Globus pallidus (tissue), 1 donor: ENCODE measurements at regions not wholly inside any gene's neighbourhood (a gene's known extent, or its start where the extent isn't known, plus 50 kb on each side); places are given as distances from the start of the nearest gene placed in this dataset.

Experiments used
- DNase-seq: peaks from one replicate; pipeline ENCODE4 v3.0.0-alpha.2; 2015; ENCODE audit warnings: low spot score

- no peak for DNase-seq
Measured at GRCh38 chr2:106041150-106041549, 153.0 kb downstream of the UXS1 start.

DNA sequence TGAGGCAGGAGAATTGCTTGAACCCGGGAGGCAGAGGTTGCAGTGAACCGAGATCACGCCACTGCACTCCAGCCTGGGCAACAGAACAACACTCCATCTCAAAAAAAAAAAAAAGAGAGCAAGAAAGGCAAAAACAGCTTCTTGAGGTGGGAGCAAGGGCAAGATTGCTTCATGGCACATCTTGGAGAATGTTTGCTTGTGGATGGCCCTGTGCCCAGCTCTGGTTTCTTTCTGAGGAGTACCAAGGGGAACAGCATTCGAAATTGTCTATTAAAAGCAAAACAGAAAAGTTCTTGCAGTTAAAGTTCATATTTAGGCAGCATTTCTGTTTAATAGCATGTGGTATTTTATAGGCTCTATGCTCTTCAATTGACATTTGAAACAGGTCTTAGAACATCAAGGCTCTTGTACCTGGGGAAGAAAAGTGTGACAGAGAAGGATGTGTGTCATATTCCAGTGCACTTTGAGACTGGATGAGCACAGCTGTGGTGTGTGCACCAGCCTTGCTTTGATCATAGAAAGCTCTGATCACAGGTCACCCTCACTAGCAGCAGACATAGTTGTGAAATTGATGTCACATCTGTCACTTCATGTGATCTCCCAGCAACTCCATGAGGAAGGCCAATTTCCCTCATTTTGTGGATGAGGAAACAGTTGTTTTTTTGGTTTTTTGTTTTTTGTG lies 154.3 kb downstream of the UXS1 start:
- DNase-seq, result peak; percentile 17

GRCh38 chr2:106038601-106039375 lies 155.3 kb downstream of the UXS1 start:
- peak; percentile 41 for DNase-seq

DNA sequence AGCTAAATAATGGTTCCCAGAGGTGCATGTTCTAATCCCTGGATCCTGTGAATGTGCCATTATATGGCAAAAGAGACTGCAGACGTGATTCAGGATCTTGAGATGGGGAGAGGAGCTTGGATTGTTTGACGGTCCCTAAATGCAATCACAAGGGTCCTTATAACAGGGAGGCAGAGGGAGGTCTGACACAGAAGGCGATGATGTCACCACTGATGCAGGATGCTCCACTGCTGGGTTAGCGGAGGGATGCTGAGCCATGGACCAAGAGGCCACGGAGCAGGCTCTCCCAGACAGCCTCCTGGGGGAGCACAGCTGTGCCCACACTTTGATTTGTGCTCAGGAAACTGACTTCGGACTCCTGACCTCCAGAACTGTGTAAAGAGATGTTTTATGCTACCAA lies 156.2 kb downstream of the UXS1 start:
- no peak for DNase-seq

DNA sequence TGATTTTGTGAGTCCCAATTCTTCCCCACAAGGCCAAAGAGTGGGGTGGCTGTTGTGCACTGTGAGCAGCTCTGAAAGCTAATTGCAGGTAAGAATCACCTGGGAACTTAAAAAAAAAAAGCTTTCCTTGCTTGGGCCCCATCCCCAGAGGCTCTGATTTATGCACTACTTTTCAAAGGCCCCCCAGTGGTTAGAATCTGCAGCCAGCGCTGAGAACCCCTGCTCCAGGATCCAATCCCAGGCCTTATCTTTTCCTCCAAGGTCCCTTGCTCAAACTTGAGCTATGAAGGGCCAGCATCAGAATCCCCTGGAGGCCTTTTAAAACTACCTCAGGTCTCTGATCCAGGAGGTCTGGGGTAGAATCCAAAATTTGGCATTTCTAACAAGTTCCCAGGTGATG lies 156.8 kb downstream of the UXS1 start:
- no peak for DNase-seq

DNA sequence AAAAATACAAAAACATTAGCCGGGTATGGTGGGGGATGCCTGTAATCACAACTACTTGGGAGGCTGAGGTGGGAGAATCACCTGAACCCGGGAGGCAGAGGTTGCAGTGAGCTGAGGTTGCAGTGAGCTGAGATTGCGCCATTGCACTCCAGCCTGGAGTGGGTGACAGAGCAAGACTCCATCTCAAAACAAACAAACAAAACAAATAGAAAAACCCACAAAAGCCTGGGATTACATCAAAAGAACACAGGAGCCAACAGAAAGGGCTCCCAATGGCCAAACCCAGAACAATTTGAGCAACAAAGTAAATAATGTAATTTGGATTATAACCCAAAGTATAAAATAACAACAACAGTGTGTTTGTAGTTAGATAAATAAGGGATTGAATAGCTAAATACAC lies 159.8 kb downstream of the UXS1 start:
- DNase-seq, result no peak

DNA sequence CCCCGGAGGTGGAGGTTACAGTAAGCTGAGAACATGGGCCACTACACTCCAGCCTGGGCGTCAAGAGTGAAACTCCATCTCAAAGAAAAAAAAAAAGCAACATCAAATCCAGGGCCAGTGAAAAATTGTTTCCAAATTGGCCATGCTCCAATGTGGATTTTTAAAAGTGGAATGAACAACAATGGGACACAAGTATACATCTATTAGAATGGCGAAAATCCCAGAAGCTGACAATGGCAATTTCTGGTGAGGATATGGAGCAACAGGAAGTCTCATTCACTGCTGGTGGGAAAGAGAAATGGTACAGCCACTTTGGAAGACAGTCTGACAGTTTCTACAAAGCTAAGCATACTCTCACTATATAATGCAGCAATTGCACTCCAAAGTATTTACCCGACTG lies 161.4 kb downstream of the UXS1 start:
- no peak for DNase-seq

DNA sequence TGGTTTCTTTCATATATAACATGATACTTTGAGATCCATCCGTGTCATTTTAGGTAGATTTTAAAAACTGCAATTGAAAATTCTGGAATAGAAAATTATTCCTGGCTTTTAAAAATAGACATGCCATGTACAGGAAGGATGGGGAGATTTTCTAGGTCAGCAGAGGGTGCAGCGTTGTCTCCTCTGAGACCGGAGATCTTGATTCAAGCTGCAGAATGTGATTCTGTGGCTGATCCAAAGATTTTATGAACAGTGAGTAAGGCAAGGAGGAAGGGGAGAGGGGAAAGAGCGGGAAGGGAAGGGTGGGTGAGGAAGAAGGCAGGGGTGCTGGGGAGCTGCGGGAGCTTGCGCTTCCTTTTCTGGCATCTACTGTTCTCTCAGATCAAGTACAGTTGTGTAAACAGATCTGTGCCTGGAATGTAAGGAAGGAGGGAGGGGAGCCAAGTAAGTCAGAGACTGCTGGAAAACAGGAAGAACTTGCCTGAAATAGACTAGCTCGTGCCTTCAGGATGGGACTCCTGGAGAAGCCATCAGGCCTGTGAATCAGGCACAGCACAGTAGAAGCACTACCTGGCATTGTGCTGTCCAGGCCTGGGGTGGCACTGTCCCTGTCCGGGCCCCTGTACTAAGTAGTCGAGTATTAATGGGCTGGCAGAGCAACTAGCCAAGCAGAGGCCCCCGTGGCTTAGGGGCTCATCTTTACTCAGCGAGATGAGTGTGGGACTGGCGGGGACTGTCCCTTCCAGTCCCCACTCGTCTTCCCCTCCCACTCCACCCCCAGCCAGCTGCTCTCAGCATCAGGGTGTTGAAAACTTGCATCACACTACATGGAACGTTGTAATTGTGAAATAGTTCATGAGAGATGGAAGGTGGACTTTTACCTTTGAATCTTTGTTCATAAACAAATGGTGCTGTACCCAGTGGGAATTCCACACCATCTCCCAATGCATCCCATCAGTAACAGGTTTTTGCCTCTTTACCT lies 163.5 kb downstream of the UXS1 start:
- DNase-seq, result no peak

GRCh38 chr2:106028192-106028591 lies 165.9 kb downstream of the UXS1 start:
- DNase-seq, result no peak

GRCh38 chr2:106026271-106027190 lies 167.6 kb downstream of the UXS1 start:
- no peak for DNase-seq

- no peak for DNase-seq
Measured at GRCh38 chr2:106025796-106026195, 168.3 kb downstream of the UXS1 start.

DNA sequence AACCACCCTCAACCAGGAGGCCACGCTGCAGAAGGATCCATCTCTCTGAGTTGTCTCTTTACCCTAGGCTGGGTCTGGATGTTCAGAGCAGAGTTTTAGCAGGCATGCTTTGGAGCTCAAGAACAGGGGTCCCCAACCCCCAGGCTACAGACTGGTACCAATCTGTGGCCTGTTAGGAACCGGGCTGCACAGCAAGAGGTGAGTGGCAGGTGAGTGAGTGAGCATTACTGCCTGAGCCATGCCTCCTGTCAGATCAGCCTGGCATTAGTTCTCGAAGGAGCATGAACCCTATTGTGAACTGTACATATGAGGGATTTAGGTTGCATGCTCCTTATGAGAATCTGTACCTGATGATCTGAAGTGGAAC lies 172.5 kb downstream of the UXS1 start:
- DNase-seq, result no peak

DNA sequence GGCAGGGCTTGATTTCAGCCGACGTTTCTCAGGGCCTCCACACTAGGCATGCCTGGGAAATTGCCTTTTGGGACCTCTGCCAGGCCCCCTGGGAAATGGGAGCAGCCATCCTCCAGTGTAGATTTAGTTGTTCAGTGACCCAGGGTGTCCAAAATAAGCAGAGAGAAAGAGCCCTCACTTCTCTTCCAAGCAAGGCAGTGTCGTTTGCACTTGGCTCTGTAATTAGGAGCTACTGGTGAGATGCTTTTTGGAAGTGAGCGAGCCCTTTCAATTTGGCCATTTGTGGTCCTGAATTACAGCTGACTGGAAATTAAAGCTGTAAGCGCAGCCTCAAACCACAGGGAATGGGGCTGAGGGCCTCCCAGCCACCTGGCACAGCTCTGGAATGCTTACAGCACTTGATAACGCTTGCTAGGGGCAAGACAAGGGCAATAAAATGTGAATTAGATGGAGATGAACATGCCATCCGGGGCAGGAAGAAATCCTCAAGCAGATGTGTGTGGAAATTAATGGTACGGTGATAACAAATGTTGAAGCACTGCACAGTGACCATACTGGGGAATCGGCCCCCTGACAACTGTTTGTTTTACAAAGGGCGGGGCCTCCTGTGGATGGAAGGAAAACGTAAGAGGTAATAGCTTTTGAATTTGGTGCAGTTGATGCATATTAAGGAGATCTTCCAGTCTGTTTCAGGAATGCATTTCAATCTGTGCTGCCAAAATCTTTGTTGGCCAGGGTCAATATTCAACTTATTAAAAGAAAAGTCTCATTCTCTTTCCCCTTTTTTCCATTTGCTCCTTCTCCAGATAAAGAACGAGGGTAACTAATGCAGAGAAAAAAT lies 173.1 kb downstream of the UXS1 start:
- DNase-seq, result peak; percentile 38

GRCh38 chr2:106020032-106020431 lies 174.1 kb downstream of the UXS1 start:
- DNase-seq, result no peak

DNA sequence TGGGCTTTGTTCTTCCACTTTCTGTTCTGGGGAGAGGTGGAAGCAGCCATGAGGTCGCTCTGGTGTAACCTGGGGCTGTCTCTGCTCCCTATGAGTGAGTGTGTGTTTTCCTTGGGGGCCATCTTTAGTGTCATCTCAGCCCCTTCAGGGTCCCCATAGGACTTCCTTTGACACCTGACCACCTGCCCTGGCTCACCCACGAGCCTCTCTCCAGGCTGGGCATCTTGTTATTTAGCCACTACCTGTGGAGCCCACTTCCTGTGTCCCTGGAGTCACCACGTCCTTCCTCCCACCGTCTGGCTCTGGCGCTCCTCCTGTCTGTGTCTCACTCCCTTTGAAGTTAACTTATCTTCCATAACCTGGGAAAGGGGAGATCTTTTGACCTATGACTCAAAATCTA lies 176.0 kb downstream of the UXS1 start:
- DNase-seq, result no peak

DNA sequence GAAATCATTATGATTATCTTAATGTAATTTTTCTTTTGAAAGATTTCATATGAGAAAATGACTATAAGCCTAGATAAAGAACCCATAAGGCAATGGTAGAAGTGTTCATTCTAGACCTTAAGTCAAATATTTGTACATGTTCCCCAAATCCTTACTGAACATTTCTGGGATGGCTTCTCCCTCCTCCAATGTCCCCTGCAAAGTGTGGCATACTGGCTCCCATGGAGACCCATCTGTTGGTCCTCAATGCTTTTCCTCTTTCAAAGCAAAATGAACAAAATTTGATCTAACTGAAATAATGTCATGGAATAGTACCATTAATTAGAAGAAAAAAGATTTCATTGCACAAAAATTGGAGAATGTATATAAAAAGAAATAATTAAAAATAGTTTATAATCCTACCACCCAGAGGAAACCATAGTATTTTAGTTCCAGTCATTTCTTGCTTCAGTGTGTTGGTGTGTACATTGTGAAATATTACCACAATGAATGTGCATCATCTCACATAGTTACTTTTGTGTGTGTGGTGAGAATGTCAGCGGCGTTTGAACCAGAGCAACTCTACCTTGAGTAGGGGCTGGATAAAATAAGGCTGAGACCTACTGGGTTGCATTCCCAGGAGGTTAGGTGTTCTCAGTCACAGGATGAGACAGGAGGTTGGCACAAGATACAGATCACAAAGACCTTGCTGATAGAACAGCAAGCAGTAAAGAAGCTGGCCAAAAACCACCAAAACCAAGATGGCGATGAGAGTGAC lies 181.3 kb downstream of the UXS1 start:
- DNase-seq, result no peak

DNA sequence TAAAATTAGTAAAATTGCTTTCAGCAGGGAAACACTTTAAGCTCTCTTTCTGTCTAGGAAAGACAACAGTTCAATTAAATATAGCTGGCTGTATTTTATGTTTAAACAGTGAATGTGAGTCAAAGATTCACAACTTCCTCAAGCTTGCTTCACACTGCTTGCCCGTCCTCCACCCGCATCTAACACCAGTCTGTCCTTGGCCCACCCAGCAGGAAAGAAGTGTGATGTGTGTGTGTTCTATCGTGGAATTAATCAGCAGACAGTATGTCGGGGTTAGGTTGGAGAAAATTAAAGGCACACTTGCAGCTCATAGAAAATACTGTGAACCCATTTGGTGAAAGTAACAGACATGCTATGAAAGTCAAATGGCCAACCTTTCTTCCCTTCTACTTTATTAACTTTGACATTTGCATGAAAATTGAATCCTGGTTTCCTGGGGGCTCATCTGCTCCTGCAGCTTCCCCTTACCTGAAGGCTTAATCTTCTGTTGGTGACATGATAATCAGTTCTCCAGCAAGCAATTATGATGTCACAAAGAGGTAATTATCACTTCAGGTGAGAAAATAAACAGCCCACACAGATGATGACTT lies 182.0 kb downstream of the UXS1 start:
- no peak for DNase-seq

DNA sequence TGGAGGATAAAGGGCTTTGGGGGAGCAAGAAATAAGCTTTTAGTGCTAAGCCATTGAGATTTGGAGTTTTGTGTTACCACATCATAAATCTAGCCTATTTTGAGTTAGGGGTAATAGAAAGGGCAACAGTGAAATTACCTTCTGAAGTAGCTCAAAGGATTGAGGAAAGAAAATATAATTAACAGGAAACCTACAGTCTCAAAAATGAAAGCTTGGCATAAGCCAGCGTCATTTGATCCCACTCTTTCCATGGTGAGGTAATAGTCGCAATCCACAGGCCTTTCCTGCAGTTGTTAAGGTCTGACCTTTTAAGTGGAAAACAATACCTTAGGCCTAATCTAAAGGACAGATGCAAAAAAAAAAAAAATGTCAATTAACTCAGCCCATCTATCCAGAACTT lies 182.7 kb downstream of the UXS1 start:
- no peak for DNase-seq

GRCh38 chr2:106010818-106011355 lies 183.2 kb downstream of the UXS1 start:
- DNase-seq, result no peak
